ENCODE measurements at regions not wholly inside any gene's neighbourhood (a gene's known extent, or its start where the extent isn't known, plus 50 kb on each side); places are given as distances from the start of the nearest gene placed in this dataset.

DNA sequence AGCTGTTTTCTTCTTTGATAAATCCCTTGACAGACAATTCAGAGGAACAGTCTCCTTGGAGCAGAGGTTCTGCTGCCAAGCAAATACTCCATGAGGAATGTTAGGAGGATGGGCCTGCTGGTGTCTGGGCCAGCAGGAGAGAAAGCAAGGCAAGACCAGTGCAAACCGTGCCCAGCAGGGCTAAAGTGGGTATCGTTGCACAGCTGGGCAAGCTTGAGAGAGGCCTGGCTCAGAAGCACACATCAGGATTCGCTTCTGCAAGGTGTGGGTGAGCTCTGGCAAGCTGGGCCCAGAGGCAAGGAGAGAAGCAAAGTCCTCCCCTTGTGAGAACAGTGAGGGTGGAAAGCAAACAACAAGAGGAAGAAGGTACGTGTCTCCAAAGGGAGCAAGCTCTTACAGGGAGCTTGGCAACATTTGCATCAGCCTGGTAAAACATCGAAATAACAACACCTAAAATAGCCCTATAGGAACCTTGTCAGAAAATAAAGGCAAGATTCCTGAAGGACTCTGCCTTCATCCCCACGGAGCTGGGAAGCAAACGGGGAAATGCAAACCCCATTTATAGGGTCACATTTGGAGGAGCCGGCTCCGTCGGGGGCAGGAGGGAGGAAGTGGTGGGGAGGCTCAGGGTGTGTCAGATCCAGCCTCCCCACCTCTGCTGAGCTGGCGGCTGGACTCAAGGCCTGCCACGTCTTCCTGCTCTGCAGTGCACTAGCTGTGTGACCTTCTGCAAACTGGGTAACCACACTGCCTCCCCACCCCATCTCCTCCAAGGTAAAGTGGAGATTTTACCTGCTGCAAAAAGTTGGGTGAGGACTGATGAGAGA, 62.3 kb upstream of the HIVEP3 start:
- no TSS peak for BruUV-seq (replicated peaks)
- intact Hi-C loops (cut with micrococcal nuclease) = no loop called here
- H3K4me3 ChIP-seq (replicated peaks in 1 of 2; ENCODE audit: low read depth in 1 of 2, low read length in 2 of 2) = no peak overlapping the region
- no peak overlapping the region for H2AFZ ChIP-seq (ENCODE audit: low read depth, low read length, poor library complexity, severe bottlenecking)
- H3K27ac ChIP-seq (ENCODE audit: low read depth, low read length) = no peak overlapping the region
- no peaks in the 10 kb centered on the region for H3K9me2 ChIP-seq (ENCODE audit: insufficient read depth)
- H3K79me2 ChIP-seq (ENCODE audit: insufficient read depth, low read length) = no peaks in the 10 kb centered on the region
- ATAC-seq (no peak), DNase-seq (ENCODE audit: low read depth, low spot score) (no peak)
- TF ChIP-seq JUND (IDR thresholded peaks at IDR 0.05) = no peak
- TF ChIP-seq, protein P1, sequence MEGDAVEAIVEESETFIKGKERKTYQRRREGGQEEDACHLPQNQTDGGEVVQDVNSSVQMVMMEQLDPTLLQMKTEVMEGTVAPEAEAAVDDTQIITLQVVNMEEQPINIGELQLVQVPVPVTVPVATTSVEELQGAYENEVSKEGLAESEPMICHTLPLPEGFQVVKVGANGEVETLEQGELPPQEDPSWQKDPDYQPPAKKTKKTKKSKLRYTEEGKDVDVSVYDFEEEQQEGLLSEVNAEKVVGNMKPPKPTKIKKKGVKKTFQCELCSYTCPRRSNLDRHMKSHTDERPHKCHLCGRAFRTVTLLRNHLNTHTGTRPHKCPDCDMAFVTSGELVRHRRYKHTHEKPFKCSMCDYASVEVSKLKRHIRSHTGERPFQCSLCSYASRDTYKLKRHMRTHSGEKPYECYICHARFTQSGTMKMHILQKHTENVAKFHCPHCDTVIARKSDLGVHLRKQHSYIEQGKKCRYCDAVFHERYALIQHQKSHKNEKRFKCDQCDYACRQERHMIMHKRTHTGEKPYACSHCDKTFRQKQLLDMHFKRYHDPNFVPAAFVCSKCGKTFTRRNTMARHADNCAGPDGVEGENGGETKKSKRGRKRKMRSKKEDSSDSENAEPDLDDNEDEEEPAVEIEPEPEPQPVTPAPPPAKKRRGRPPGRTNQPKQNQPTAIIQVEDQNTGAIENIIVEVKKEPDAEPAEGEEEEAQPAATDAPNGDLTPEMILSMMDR (IDR thresholded peaks at IDR 0.05 in 2 of 3, conservative IDR thresholded peaks at IDR 0.05 in 1 of 3; ENCODE audit: borderline replicate concordance in 1 of 3, insufficient read depth in 1 of 3, low read depth in 2 of 3, low read length in 2 of 3) = no peak
- no peak for TF ChIP-seq FOSL1 (IDR thresholded peaks at IDR 0.05; ENCODE audit: low read depth)
- TF ChIP-seq YY1 (IDR thresholded peaks at IDR 0.05; ENCODE audit: extremely low read depth, insufficient replicate concordance, low read depth, low read length) = no peak
- TF ChIP-seq POLR2A (IDR thresholded peaks at IDR 0.05; ENCODE audit: borderline replicate concordance, extremely low read depth, insufficient read depth, insufficient read length) = no peak
- TF ChIP-seq ZNF274 (IDR thresholded peaks at IDR 0.05; ENCODE audit: low read depth, low read length) = no peak
- no peak for TF ChIP-seq EZH2 (IDR thresholded peaks at IDR 0.05)
- TF ChIP-seq SP1 (IDR thresholded peaks at IDR 0.05; ENCODE audit: low read depth) = no peak
- no peak for TF ChIP-seq ZFX (IDR thresholded peaks at IDR 0.05)
- no peak for TF ChIP-seq EGR1 (IDR thresholded peaks at IDR 0.05; ENCODE audit: low read depth)
- no peak for TF ChIP-seq SIN3A (IDR thresholded peaks at IDR 0.05; ENCODE audit: low read depth)
- TF ChIP-seq ELF1 (IDR thresholded peaks at IDR 0.05; ENCODE audit: borderline replicate concordance, low read depth) = no peak
- no peak for TF ChIP-seq POLR2AphosphoS5 (IDR thresholded peaks at IDR 0.05; ENCODE audit: low read depth, low read length)
- no peak for TF ChIP-seq SRF (IDR thresholded peaks at IDR 0.05; ENCODE audit: low read depth)
- TF ChIP-seq CEBPB (IDR thresholded peaks at IDR 0.05; ENCODE audit: low read depth) = no peak
- CTCF ChIA-PET = no interaction called here
- RAD21 ChIA-PET (ENCODE audit: low non-redundant PET in 1 of 2, low total read pairs in 2 of 2, uncharacterized antibody in 2 of 2, unreplicated experiment in 2 of 2) = no interaction called here
- no peak overlapping the region for H3K9ac ChIP-seq (ENCODE audit: low read length)
- H3K4me2 ChIP-seq (ENCODE audit: low read length) = no peak overlapping the region
- H3K4me1 ChIP-seq (ENCODE audit: control insufficient read depth in 1 of 2, insufficient read depth in 2 of 2, low read length in 2 of 2) = peaks cover 0 to 15% of the 10 kb centered on the region in 2 experiments; a peak in 1 of 4 replicates
- H3K9me3 ChIP-seq (ENCODE audit: control insufficient read depth in 1 of 2, insufficient read depth in 1 of 2, low read depth in 1 of 2, low read length in 2 of 2) = no peaks in the 10 kb centered on the region
- POLR2A ChIA-PET = no interaction called here
- no peaks in the 10 kb centered on the region for H3K36me3 ChIP-seq (ENCODE audit: control insufficient read depth in 1 of 2, insufficient read depth in 2 of 2, low read length in 2 of 2)
- no peaks in the 10 kb centered on the region for H3K27me3 ChIP-seq (ENCODE audit: insufficient read depth, low read length)
- no peaks in the 10 kb centered on the region for H4K20me1 ChIP-seq (ENCODE audit: insufficient read depth)
